H1 (cell line): ENCODE measurements at regions not wholly inside any gene's neighbourhood (a gene's known extent, or its start where the extent isn't known, plus 50 kb on each side); places are given as distances from the start of the nearest gene placed in this dataset.

ENCODE experiments used
- CTCF ChIA-PET: fragments of 300-600 bp; sonication (Branson Sonifier 250); formaldehyde crosslinking; loops from one replicate; lab custom pipeline; 2021; ENCODE audit not compliant: partially characterized antibody; lab: Charles Lee
- POLR2A ChIA-PET: fragments of 300-600 bp; sonication (Branson Sonifier 250); formaldehyde crosslinking; loops from one replicate; lab custom pipeline; 2021; ENCODE audit warnings: inconsistent platforms; ENCODE audit not compliant: partially characterized antibody; lab: Charles Lee
- DNase-seq, 2 experiments: peaks; one replicate each; pipeline versions ENCODE4 v3.0.0 to v3.0.0-alpha.2; 2010 to 2022; ENCODE audit warnings: low spot score in 2 of 2, low read depth in 1 of 2, mixed read lengths in 1 of 2
- FAIRE-seq: peaks from 2 replicates; lab custom pipeline; 2011; peaks lifted over from hg19 to GRCh38; lab: Jason Lieb, UNC
- H2AFZ ChIP-seq: 2 replicates; pipeline ENCODE4 v1.8.1; 2012; ENCODE audit warnings: low read length, inconsistent platforms
- H2AK5ac ChIP-seq: 2 replicates; pipeline ENCODE4 v1.6.1; 2013; ENCODE audit warnings: low read depth, low read length
- H2BK120ac ChIP-seq: replicated peaks from 2 replicates; pipeline ENCODE3; 2013; ENCODE audit warnings: low read depth, low read length, inconsistent platforms
- H2BK12ac ChIP-seq: 2 replicates; pipeline ENCODE4 v1.6.1; 2013; ENCODE audit warnings: low read depth, low read length
- H2BK15ac ChIP-seq: 2 replicates; pipeline ENCODE4 v1.6.1; 2013; ENCODE audit warnings: low read length
- H2BK20ac ChIP-seq: 2 replicates; pipeline ENCODE4 v1.6.1; 2013; ENCODE audit warnings: low read length
- H2BK5ac ChIP-seq: 2 replicates; pipeline ENCODE4 v1.6.1; 2013; ENCODE audit warnings: low read depth, low read length
- H3K14ac ChIP-seq: 2 replicates; pipeline ENCODE4 v1.6.1; 2013; ENCODE audit warnings: inconsistent platforms; ENCODE audit not compliant: insufficient read length
- H3K18ac ChIP-seq: 2 replicates; pipeline ENCODE4 v1.6.1; 2013; ENCODE audit warnings: low read length; ENCODE audit errors: extremely low read depth
- H3K23ac ChIP-seq: 2 replicates; pipeline ENCODE4 v1.6.1; 2013; ENCODE audit warnings: inconsistent platforms; ENCODE audit not compliant: insufficient read length
- H3K23me2 ChIP-seq: 2 replicates; pipeline ENCODE4 v1.6.1; 2013; ENCODE audit warnings: low read depth, low read length
- H3K27ac ChIP-seq: 2 replicates; pipeline ENCODE4 v1.6.1; 2011; ENCODE audit warnings: low read depth, low read length, inconsistent platforms
- H3K27me3 ChIP-seq, 4 experiments: replicated peaks in 1 of 4; 1 replicate in 1 of 4; 2 replicates in 3 of 4; pipeline versions ENCODE4 v1.6.1 to v1.8.1; 2011 to 2013; ENCODE audit warnings: low read length in 3 of 4, mild to moderate bottlenecking in 3 of 4, inconsistent platforms in 2 of 4, mixed read lengths in 2 of 4, moderate library complexity in 1 of 4; ENCODE audit not compliant: control insufficient read depth in 3 of 4, insufficient read depth in 3 of 4; ENCODE audit errors: extremely low read depth in 1 of 4
- H3K36me3 ChIP-seq, 4 experiments: 2 replicates each; pipeline versions ENCODE4 v1.6.1 to v1.8.1; 2011 to 2013; ENCODE audit warnings: mild to moderate bottlenecking in 4 of 4, low read length in 3 of 4, moderate library complexity in 2 of 4, control low read depth in 1 of 4, inconsistent platforms in 1 of 4; ENCODE audit not compliant: insufficient read depth in 4 of 4, control insufficient read depth in 2 of 4
- H3K4ac ChIP-seq: replicated peaks from 2 replicates; pipeline ENCODE3; 2013; ENCODE audit warnings: low read length, low read depth, mixed read lengths, inconsistent platforms; ENCODE audit not compliant: insufficient read length
- H3K4me1 ChIP-seq, 4 experiments: replicated peaks in 1 of 4; 1 replicate in 1 of 4; 2 replicates in 3 of 4; pipeline versions ENCODE4 v1.6.1 to v1.8.1; 2011 to 2013; ENCODE audit warnings: low read length in 3 of 4, inconsistent platforms in 2 of 4, mixed read lengths in 1 of 4; ENCODE audit not compliant: insufficient read depth in 4 of 4, control insufficient read depth in 3 of 4
- H3K4me2 ChIP-seq, 2 experiments: 2 replicates each; pipeline versions ENCODE4 v1.6.1 to v1.8.1; 2011 to 2013; ENCODE audit warnings: low read depth in 2 of 2, low read length in 2 of 2, control low read depth in 1 of 2, inconsistent platforms in 1 of 2, mild to moderate bottlenecking in 1 of 2; ENCODE audit not compliant: insufficient read depth in 1 of 2
- H3K4me3 ChIP-seq, 4 experiments: fragments of 200-600, 300-600 bp in 1 of 4; sonication (generic), shearing (Covaris generic), sonication (Bioruptor Twin) in 1 of 4; 2 replicates each; pipeline versions ENCODE4 v1.5.1 to v1.8.1; 2011 to 2016; ENCODE audit warnings: low read length in 4 of 4, low read depth in 3 of 4, control low read depth in 2 of 4, inconsistent platforms in 2 of 4, mild to moderate bottlenecking in 2 of 4, mixed read lengths in 1 of 4, moderate library complexity in 1 of 4; ENCODE audit not compliant: insufficient read depth in 2 of 4; ENCODE audit errors: extremely low read depth in 1 of 4
- H3K56ac ChIP-seq: replicated peaks from 2 replicates; pipeline ENCODE3; 2013; ENCODE audit warnings: low read depth, mild to moderate bottlenecking, mixed read lengths, low read length, inconsistent platforms; ENCODE audit not compliant: insufficient read length
- H3K79me1 ChIP-seq: 2 replicates; pipeline ENCODE4 v1.6.1; 2013; ENCODE audit warnings: low read depth, low read length, control low read depth
- H3K79me2 ChIP-seq, 2 experiments: 2 replicates each; pipeline versions ENCODE4 v1.6.1 to v1.8.1; 2012 to 2013; ENCODE audit warnings: low read length in 2 of 2, mild to moderate bottlenecking in 2 of 2, inconsistent platforms in 1 of 2; ENCODE audit not compliant: insufficient read depth in 2 of 2, control insufficient read depth in 1 of 2
- H3K9ac ChIP-seq, 4 experiments: replicated peaks in 1 of 4; 1 replicate in 1 of 4; 2 replicates in 3 of 4; pipeline versions ENCODE4 v1.6.1 to v1.8.1; 2011 to 2013; ENCODE audit warnings: low read depth in 3 of 4, low read length in 3 of 4, control low read depth in 2 of 4, mild to moderate bottlenecking in 2 of 4, moderate library complexity in 2 of 4, inconsistent platforms in 1 of 4; ENCODE audit errors: extremely low read depth in 1 of 4
- H3K9me3 ChIP-seq, 2 experiments: 2 replicates each; pipeline versions ENCODE4 v1.6.1 to v1.8.1; 2012 to 2013; ENCODE audit warnings: mild to moderate bottlenecking in 2 of 2, moderate library complexity in 2 of 2, control low read depth in 1 of 2, inconsistent platforms in 1 of 2, low read depth in 1 of 2, low read length in 1 of 2, mixed read lengths in 1 of 2; ENCODE audit not compliant: insufficient read depth in 2 of 2
- H4K20me1 ChIP-seq, 2 experiments: replicated peaks in 1 of 2; 2 replicates each; pipeline versions ENCODE3 to v1.8.1; 2011 to 2013; ENCODE audit warnings: inconsistent platforms in 2 of 2, low read length in 2 of 2, mild to moderate bottlenecking in 1 of 2; ENCODE audit not compliant: insufficient read depth in 2 of 2, control insufficient read depth in 1 of 2
- H4K5ac ChIP-seq: 2 replicates; pipeline ENCODE4 v1.6.1; 2013; ENCODE audit warnings: low read length, low read depth, mixed read lengths, inconsistent platforms; ENCODE audit not compliant: insufficient read length
- H4K8ac ChIP-seq: 2 replicates; pipeline ENCODE4 v1.8.0; 2013; ENCODE audit warnings: mild to moderate bottlenecking, moderate library complexity, low read length, inconsistent platforms; ENCODE audit not compliant: insufficient read depth; ENCODE audit errors: extremely low read depth
- H4K91ac ChIP-seq: replicated peaks from 2 replicates; pipeline ENCODE3; 2013; ENCODE audit warnings: low read length, mixed read lengths, inconsistent platforms; ENCODE audit not compliant: insufficient read length
- CEBPB ChIP-seq: IDR thresholded peaks from 2 replicates; pipeline ENCODE4 v1.6.1; 2012; ENCODE audit warnings: low read depth, low read length
- CHD1 ChIP-seq: IDR thresholded peaks from 2 replicates; pipeline ENCODE4 v1.6.1; 2012; ENCODE audit warnings: low read depth, low read length, improper control_type of control experiment
- EZH2 ChIP-seq: fragments of 200-600 bp; sonication (generic); IDR thresholded peaks from 2 replicates; pipeline ENCODE4 v1.7.1; 2012; ENCODE audit warnings: low read depth, mild to moderate bottlenecking, moderate library complexity, low read length, inconsistent platforms; ENCODE audit not compliant: severe bottlenecking
- HDAC6 ChIP-seq: IDR thresholded peaks from one replicate; pipeline ENCODE4 v1.7.1; 2012; ENCODE audit warnings: low read depth, mild to moderate bottlenecking, inconsistent platforms, low read length, moderate library complexity
- KDM5A ChIP-seq: fragments of 200-600 bp; IDR thresholded peaks from 2 replicates; pipeline ENCODE4 v1.7.1; 2012; ENCODE audit warnings: mild to moderate bottlenecking, low read length, inconsistent platforms, mixed read lengths
- NANOG ChIP-seq: IDR thresholded peaks from 2 replicates; pipeline ENCODE4 v1.6.1; 2011; ENCODE audit warnings: low read length, low read depth, mild to moderate bottlenecking, inconsistent platforms; ENCODE audit not compliant: insufficient read depth, poor library complexity, severe bottlenecking
- PHF8 ChIP-seq: fragments of 200-600 bp; sonication (generic); conservative IDR thresholded peaks from 2 replicates; pipeline ENCODE4 v1.7.1; 2012; ENCODE audit warnings: low read depth, mild to moderate bottlenecking, inconsistent platforms, low read length, moderate library complexity
- POLR2AphosphoS5 ChIP-seq: IDR thresholded peaks from 2 replicates; pipeline ENCODE4 v1.6.1; 2011; ENCODE audit warnings: low read depth, low read length
- POU5F1 ChIP-seq: IDR thresholded peaks from 2 replicates; pipeline ENCODE4 v1.6.1; 2011; ENCODE audit warnings: low read depth, mild to moderate bottlenecking, low read length, moderate library complexity
- RAD21 ChIP-seq, 2 experiments: IDR thresholded peaks in 1 of 2; conservative IDR thresholded peaks in 1 of 2; 2 replicates each; pipeline ENCODE4 v1.6.1; 2011; ENCODE audit warnings: low read depth in 2 of 2, low read length in 2 of 2, improper control_type of control experiment in 1 of 2, inconsistent platforms in 1 of 2, mild to moderate bottlenecking in 1 of 2, moderate library complexity in 1 of 2
- RFX5 ChIP-seq: IDR thresholded peaks from 2 replicates; pipeline ENCODE4 v1.6.1; 2011; ENCODE audit warnings: low read depth, low read length, improper control_type of control experiment, borderline replicate concordance
- SIX5 ChIP-seq: IDR thresholded peaks from 2 replicates; pipeline ENCODE4 v1.6.1; 2011; ENCODE audit warnings: mild to moderate bottlenecking, low read depth, low read length
- SP4 ChIP-seq: IDR thresholded peaks from 2 replicates; pipeline ENCODE4 v1.6.1; 2012; ENCODE audit warnings: low read length, inconsistent platforms
- USF2 ChIP-seq: IDR thresholded peaks from 2 replicates; pipeline ENCODE4 v1.6.1; 2011; ENCODE audit warnings: low read length, improper control_type of control experiment
- YY1 ChIP-seq: IDR thresholded peaks from 2 replicates; pipeline ENCODE4 v1.6.1; 2011; ENCODE audit warnings: low read depth, mild to moderate bottlenecking, low read length
- WGBS, 2 experiments: shearing (Covaris generic) in 1 of 2; methylation state at CpG; one replicate each; pipeline versions ENCODE4 v1.1.6 to v1.1.7; 2013 to 2015; ENCODE audit warnings: low lambda C conversion rate in 2 of 2, mixed read lengths in 2 of 2, inconsistent platforms in 1 of 2, low coverage in 1 of 2, missing lambda C conversion rate in 1 of 2; ENCODE audit not compliant: insufficient replicate concordance in 2 of 2, insufficient coverage in 1 of 2, insufficient read length in 1 of 2; ENCODE audit errors: extremely low coverage in 1 of 2, missing lambda C conversion rate in 1 of 2; 5-methylcytosine and 5-hydroxymethylcytosine counted together

GRCh38 chr11:46178513-46178912 lies 57.3 kb upstream of the PHF21A start:
- no peak overlapping the region for H2BK120ac ChIP-seq
- H3K4me2 ChIP-seq, result no peak overlapping the region
- no peak overlapping the region for H3K23ac ChIP-seq
- no peak overlapping the region for H2AFZ ChIP-seq
- no peaks in the 10 kb centered on the region for H3K4me1 ChIP-seq
- 94% methylated on average over 4 of the region's 4 CpGs; no CpG with 5 or more reads in 1 of the 2 experiments for WGBS, 2 experiments
- H3K4me3 ChIP-seq, result no peak overlapping the region
- ChIA-PET POLR2A (no interaction called here), CTCF (no interaction called here)
- no peak overlapping the region for H3K9ac ChIP-seq
- H3K56ac ChIP-seq, result no peak overlapping the region
- no peak overlapping the region for H3K18ac ChIP-seq
- no peak for FAIRE-seq
- no peaks in the 10 kb centered on the region; the same call in 1 of the 2 replicates for H3K23me2 ChIP-seq
- H3K27me3 ChIP-seq, result 0 out of 7 replicates have a peak, but pooled peaks cover 0 to 2% (median 0%) of the 10 kb centered on the region in 4 experiments
- H4K5ac ChIP-seq, result no peak overlapping the region
- no peak overlapping the region for H2BK20ac ChIP-seq
- no peak for DNase-seq
- H2BK12ac ChIP-seq, result no peak overlapping the region
- H2BK5ac ChIP-seq, result no peak overlapping the region
- H4K91ac ChIP-seq, result no peak overlapping the region
- no peak overlapping the region for H2BK15ac ChIP-seq
- no peaks in the 10 kb centered on the region for H3K9me3 ChIP-seq
- H3K14ac ChIP-seq, result no peak overlapping the region
- no peak overlapping the region for H3K27ac ChIP-seq
- no peak overlapping the region for H4K8ac ChIP-seq
- no peaks in the 10 kb centered on the region for H3K36me3 ChIP-seq
- H2AK5ac ChIP-seq, result no peak overlapping the region
- H3K79me1 ChIP-seq, result no peaks in the 10 kb centered on the region
- no peaks in the 10 kb centered on the region for H3K79me2 ChIP-seq
- H3K4ac ChIP-seq, result no peak overlapping the region
- no peaks in the 10 kb centered on the region for H4K20me1 ChIP-seq
- no peak for TF ChIP-seq SIX5
- no peak for TF ChIP-seq POU5F1
- TF ChIP-seq CEBPB, result no peak
- no peak for TF ChIP-seq RAD21 (IDR thresholded peaks at IDR 0.05 in 1 of 2, conservative IDR thresholded peaks at IDR 0.05 in 1 of 2; ENCODE audit: low read depth in 2 of 2, low read length in 2 of 2)
- no peak for TF ChIP-seq POLR2AphosphoS5
- no peak for TF ChIP-seq EZH2
- TF ChIP-seq HDAC6, result no peak
- no peak for TF ChIP-seq RFX5
- TF ChIP-seq KDM5A, result no peak
- TF ChIP-seq YY1, result no peak
- TF ChIP-seq USF2, result no peak
- TF ChIP-seq NANOG, result no peak
- no peak for TF ChIP-seq SP4
- TF ChIP-seq CHD1, result no peak
- TF ChIP-seq PHF8, result no peak
